ENCODE measurements at regions not wholly inside any gene's neighbourhood (a gene's known extent, or its start where the extent isn't known, plus 50 kb on each side); places are given as distances from the start of the nearest gene placed in this dataset.

DNA sequence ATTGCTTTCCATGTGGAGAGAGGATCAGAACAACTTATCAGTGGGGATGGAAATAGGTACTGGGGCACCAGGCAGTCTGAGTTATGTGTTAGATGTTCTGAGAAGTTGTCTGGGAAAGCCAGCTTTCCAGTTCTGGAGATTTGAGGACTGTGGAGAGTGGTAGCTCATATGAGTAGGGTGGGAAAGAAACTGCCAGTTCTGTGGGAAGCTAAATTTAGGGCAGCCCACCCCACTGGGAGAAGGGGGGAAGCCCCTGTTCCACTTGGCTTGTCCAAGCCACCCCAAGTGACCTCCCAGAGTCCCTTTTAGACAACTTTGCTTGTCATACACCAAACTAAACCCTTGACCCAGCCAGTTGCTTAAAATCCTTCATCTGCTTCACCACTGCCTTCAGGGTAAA is 189.5 kb downstream of the REEP3 start:
- no peak for DNase-seq

DNA sequence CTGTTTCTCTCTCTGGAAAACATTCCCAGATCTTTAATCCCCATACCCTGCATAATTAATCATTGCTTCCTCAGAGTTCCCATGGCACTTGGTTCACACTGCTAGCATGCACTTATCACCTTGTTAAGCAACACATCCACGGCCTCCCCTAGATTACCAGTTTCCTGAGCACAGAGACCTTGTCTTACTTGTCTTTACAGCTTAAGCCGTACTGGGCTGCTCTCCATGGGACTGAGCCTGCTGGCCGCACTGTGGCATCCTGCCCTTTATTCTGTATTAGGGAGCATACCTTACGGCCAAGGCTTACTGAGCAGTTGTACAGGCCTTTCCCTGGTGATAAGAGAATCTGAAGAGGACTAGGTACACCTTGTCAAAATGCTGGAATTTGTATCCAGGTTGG is 190.2 kb downstream of the REEP3 start:
- no peak for DNase-seq

DNA sequence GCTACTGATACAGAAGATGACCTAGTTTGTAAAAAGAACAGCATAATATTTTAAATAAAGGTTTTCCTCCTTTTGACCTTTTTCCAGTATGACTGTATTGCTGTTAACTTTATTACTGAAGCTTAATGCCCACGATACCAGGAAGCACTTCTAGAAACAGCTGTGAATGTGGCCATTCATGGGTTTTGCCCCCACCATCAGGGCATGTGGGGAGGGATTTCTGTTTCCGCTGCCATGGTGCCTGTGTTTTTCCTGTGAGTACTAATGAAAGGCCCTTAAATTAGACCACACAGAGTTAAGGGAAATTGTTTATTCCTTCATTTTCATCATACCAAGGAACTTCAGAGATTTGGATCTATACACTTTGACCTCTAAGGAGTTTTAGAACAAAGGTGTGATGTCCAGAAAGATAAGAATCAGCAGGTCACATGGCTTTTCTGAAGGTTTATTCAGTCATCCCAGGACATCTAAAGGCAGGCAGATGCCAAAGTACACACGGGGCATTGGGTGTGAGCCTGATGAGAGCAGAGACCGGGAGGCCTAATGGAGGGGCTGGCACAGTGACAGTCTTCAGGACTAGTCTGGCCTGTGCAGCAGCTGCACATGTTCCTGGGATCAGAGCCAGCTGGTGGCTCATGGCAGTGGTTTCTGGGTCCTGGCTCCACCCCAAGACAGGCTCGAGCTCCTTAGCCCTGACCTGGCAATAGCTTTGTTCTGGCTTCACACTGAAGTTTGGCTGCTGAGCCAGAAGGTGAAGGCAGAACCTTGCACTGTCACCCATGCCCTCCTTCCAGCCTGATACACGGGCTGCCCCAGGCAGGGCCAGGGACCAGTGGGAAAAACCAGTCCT is 190.9 kb downstream of the REEP3 start:
- no peak for DNase-seq

- DNase-seq, result no peak
Observed at GRCh38 chr10:63712717-63713115, 191.5 kb downstream of the REEP3 start.

GRCh38 chr10:63713191-63714144 is 192.3 kb downstream of the REEP3 start:
- DNase-seq, result no peak

DNA sequence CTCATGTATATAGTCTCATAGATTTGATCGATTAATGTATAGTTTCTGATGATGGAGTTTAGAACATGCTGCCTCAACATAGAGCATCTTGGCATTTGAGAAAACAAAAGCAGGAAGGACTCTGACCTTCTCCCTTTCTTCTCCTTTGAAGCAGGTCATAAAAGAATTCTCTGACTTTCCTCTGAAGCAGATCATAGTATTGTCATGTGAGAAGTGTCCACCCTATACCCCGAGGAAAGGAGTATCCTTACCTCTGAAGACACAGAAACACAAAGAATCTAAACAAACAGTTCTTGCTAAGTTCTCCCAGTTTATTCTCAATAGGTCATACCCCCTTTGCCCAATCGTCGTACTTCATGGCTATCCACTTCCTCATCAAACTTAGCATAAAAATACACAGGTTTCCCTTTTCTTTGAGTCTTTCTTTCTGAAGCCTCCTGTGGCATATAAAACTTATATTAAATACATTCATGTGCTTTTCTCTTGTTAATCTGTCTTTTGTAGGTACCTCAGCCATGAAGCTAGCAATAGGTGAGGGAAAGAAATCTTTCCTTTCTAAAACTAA is 194.9 kb downstream of the REEP3 start:
- no peak for DNase-seq

- DNase-seq, result no peak
Observed at GRCh38 chr10:63717027-63717715, 196.0 kb downstream of the REEP3 start.

- DNase-seq, result no peak
Observed at GRCh38 chr10:63718006-63718405, 196.8 kb downstream of the REEP3 start.

DNA sequence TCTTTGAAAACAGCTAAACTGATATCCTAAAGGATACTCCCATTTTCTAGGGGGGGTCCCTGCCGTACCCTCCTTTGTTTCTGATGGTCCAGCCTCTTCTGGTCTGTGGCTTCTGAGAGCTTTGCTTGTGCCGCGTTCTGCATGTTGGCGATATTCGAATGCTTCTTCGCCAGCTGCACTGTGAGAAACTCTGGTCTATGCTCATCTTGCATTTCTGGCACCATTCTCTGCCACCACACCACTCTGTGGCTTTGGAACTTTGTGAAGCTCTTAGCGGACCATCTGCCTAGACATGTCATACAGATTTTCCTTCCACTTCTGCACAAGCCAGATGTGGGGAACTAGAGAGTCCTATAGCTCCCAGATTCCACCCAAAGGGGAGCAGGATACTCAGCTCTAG is 197.2 kb downstream of the REEP3 start:
- no peak for DNase-seq

- no peak for DNase-seq
Observed at GRCh38 chr10:63719226-63719856, 198.1 kb downstream of the REEP3 start.

DNA sequence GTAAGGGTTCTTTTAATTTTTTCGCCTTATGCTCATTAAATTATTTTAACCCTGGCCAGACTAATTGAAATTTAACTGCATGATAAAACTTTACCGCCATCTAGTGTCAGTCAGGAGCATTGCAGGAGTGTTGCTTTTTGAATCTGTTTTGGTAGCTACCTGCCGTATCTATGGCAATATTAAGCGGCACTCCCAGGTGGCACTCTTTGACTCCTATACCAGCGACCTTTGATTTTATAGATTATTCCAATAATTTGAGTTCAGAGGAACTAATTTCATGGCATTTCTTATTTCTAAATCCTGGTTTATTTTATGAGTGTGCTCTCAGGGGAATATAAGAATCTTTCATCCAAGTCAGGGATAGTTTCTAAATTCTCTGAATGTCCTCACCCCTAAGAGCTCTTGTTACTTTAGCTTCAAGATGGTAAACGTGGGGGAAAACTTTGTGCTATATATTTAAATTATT is 198.9 kb downstream of the REEP3 start:
- peak; percentile 23 for DNase-seq

DNA sequence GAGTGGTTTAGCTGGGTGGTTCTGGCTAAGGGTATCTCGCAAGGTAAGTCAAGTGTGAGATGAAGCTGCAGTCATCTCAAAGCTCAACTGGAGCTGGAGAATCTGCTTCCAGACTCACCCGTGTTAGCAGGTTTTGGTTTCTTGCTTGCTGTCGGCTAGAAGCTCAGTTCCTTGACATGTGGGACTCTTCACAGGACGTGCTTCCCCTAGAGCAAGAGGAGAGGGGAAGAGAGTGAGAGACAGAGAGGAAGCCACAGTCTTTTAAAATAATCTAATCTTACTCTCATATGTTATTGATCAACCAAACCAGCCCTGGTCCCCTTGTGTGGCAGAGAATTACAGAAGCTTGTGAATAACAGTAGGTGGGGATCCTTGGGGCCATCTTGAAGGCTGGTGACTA is 199.5 kb downstream of the REEP3 start:
- no peak for DNase-seq

DNA sequence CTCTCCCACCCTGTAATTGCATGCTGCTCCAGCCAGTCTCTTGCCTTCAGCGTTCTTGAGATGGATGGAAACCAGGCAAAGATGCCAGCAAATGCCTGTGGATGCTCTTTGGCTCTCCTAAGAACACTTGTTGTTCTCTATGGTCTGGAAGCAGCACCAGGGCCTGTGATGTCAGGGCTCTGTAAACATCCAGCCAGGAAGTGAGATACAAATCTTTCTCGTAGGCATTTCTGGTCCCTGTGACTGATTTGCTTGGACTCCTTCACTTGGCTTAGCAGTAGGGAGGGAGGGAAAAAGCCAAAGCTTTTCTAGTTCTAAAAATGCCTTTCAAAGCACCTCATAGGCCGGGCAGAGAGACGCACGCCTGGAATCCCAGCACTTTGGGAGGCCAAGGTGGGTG is 201.3 kb downstream of the REEP3 start:
- DNase-seq, result no peak

GRCh38 chr10:63723320-63723719 is 202.1 kb downstream of the REEP3 start:
- no peak for DNase-seq

DNA sequence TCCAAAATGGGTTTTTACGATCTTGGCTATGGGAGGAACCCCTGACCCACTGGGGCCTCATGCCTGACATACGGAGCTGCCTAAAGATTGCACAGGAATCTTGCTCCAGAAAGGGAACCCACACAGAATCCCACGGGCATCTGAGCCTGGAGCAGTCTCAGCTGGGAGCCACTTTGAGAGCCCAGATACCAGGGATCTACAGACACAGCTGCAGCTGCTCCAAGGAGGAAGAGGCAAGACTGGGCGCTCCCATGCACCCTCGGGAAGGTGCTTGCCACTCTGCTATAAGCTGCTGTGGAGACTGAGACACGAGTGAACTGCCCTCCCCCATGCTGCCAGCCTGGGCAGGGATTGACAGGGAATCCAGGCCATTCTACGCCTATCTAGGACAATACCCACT is 202.5 kb downstream of the REEP3 start:
- no peak for DNase-seq

GRCh38 chr10:63724922-63725321 is 203.7 kb downstream of the REEP3 start:
- no peak for DNase-seq

- DNase-seq, result no peak
Observed at GRCh38 chr10:63726867-63727266, 205.7 kb downstream of the REEP3 start.

DNA sequence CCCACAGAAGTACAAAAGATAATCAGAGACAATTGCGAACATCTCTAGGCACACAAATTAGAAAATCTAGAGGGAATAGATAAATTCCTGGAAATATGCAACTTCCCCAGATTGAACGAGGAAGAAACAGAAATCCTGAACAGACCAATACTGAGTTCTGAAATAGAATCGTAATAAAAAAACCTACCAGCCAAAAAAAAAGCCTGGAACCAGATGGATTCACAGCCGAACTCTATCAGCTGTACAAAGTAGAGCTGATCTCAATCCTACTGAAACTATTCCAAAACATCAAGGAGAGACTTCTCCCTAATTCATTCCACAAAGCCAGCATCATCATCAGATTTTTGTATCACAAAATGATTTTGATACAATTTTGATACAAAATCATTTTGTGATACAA is 206.4 kb downstream of the REEP3 start:
- DNase-seq, result no peak

GRCh38 chr10:63735305-63735704 is 214.1 kb downstream of the REEP3 start:
- DNase-seq, result no peak

DNA sequence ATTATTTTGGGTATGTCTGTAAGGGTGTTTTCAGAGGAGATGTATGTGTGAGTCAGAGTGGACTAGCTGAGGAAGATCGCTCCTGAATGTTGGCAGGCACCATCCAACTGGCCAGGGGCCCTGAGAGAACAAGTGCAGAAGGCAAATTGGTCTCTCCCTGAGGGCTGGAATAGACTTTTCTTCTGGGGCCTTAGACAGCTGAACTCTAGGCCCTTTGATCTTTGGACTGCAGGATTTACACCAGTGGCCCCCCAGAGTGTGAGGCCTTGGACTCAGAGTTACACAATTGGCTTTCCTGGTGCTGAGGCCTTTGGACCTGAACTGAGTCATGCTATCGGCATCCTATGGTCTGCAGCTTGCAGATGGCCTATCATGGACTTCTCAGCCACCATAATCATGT is 217.2 kb downstream of the REEP3 start:
- no peak for DNase-seq

GRCh38 chr10:63744060-63744941 is 223.1 kb downstream of the REEP3 start:
- DNase-seq, result no peak

All from stimulated activated CD4-positive, alpha-beta T cell treated with anti-CD3 and anti-CD28 coated beads, Interleukin-12 subunit alpha, Interleukin-12 subunit beta, amount 100 ng/mL, for 4 hours (primary cell).